Heart left ventricle (tissue), 16 donors: ENCODE measurements at regions not wholly inside any gene's neighbourhood (a gene's known extent, or its start where the extent isn't known, plus 50 kb on each side); places are given as distances from the start of the nearest gene placed in this dataset.
A peak's percentile ranks its signal among the peaks of the same experiment; 100 is the strongest.

ENCODE experiments used
- ATAC-seq, 4 donors: fragments of 200-7000 bp; cut with Tn5 transposase; one replicate each; pipeline ENCODE4 v1.9.1; 2020 to 2022; ENCODE audit warnings: moderate library complexity in 4 of 4, mild to moderate bottlenecking in 3 of 4, moderate number of reproducible peaks in 1 of 4
- DNase-seq, 5 donors: peaks; one replicate each; pipeline ENCODE4 v3.0.0-alpha.2; 2020
- H3K27ac ChIP-seq, 12 donors: fragments of 200-600 bp; sonication (generic) in 4 of 12; one replicate each; pipeline versions ENCODE4 v1.5.0 to v1.8.0; 2016 to 2022; ENCODE audit warnings: mild to moderate bottlenecking in 2 of 12
- H3K27me3 ChIP-seq, 9 donors: fragments of 200-600 bp; sonication (generic) in 2 of 9; one replicate each; pipeline versions ENCODE4 v1.5.1 to v1.8.0; 2016 to 2022; ENCODE audit warnings: mild to moderate bottlenecking in 3 of 9
- H3K36me3 ChIP-seq, 9 donors: fragments of 200-600 bp; sonication (generic) in 2 of 9; one replicate each; pipeline versions ENCODE4 v1.5.0 to v1.8.0; 2018 to 2022; ENCODE audit warnings: mild to moderate bottlenecking in 2 of 9
- H3K4me1 ChIP-seq, 12 donors: fragments of 200-600 bp; sonication (generic) in 4 of 12; one replicate each; pipeline versions ENCODE4 v1.5.0 to v1.8.0; 2016 to 2022; ENCODE audit warnings: mild to moderate bottlenecking in 3 of 12
- H3K4me3 ChIP-seq, 12 donors: fragments of 200-600 bp; sonication (generic) in 4 of 12; one replicate each; pipeline versions ENCODE4 v1.5.0 to v1.8.0; 2017 to 2022; ENCODE audit warnings: mild to moderate bottlenecking in 9 of 12, moderate library complexity in 4 of 12
- H3K9me3 ChIP-seq, 12 donors: fragments of 200-600 bp; sonication (generic) in 4 of 12; one replicate each; pipeline versions ENCODE4 v1.5.0 to v1.8.0; 2016 to 2022; ENCODE audit warnings: mild to moderate bottlenecking in 1 of 12
- POLR2A ChIP-seq, 2 donors: fragments of 450-650 bp; IDR thresholded peaks; one replicate each; pipeline ENCODE4 v1.6.1; 2017; ENCODE audit warnings: antibody characterized with exemption in 2 of 2, mild to moderate bottlenecking in 2 of 2, moderate library complexity in 2 of 2
- WGBS, 4 donors: extraction: QIAGEN DNeasy Blood & Tissue Kit in 2 of 4; methylation state at CpG; one replicate each; pipeline versions ENCODE4 v1.1.5 to v1.1.7; 2013 to 2018; 5-methylcytosine and 5-hydroxymethylcytosine counted together
- intact Hi-C, 10 donors: fragments of 100-400 bp; cut with DNase I; formaldehyde crosslinking; loops; one replicate each; pipeline versions ENCODE4 v1.11.1 to v1.14.2; 2022
- TF ChIP-seq, protein P1 (sequence below), 12 donors: fragments of 200-600 bp; sonication (generic) in 4 of 12; IDR thresholded peaks; one replicate each; pipeline versions ENCODE4 v1.5.0 to v1.8.0; 2018 to 2022; ENCODE audit warnings: antibody characterized with exemption in 12 of 12, mild to moderate bottlenecking in 5 of 12
- donor health status: ischemic (EF 13 %, LVEDD 7.1; RV severe dilation, severe dysfunction).
- donor health status: healthy with polysubstance abuse.
- donor health status: DM: no; HTN: yes; CAD: no.
- donor health status: DM: no; HTN: no; CAD: no.
- donor health status: ischemic (EF 25% LVEDD 6.9; RV normal size, moderate dysfunction).
- donor health status: ischemic (EF 25% LVEDD 5.7; RV mildly dilated, moderate dysfunction).
- donor health status: healthy.
- donor health status: DM: yes; HTN: yes; CAD: no.
- donor health status: ischemic (EF 35%, LVEDD 5.7; RV mildly dilated, moderate dysfunction).
- donor health status: nonischemic (EF 11% LVEDD 7.7; RV severe dilation, severe dysfunction).
- donor health status: DM: yes; HTN: yes; CAD: no.
- donor health status: PGD.
- donor health status: ischemic (EF 29% LVEDD 5.4; RV normal size, mild dysfunction).
- donor health status: nonischemic (EF 23%, LVEDD 6.1; RV moderate dilation, normal function).

- Histone ChIP-seq H3K4me1 (peaks cover 0 to 54% (median 38%) of the 10 kb centered on the region in 12 donors), H3K9me3 (no peaks in the 10 kb centered on the region), H3K27me3 (peaks cover 0 to 17% (median 0%) of the 10 kb centered on the region in 9 donors), H3K36me3 (no peaks in the 10 kb centered on the region), H3K4me3 (no peak overlapping the region), H3K27ac (peak overlapping the region in 1 of 12 donors; percentile 5)
- no peak for TF ChIP-seq POLR2A (IDR thresholded peaks at IDR 0.05)
- TF ChIP-seq, protein P1, sequence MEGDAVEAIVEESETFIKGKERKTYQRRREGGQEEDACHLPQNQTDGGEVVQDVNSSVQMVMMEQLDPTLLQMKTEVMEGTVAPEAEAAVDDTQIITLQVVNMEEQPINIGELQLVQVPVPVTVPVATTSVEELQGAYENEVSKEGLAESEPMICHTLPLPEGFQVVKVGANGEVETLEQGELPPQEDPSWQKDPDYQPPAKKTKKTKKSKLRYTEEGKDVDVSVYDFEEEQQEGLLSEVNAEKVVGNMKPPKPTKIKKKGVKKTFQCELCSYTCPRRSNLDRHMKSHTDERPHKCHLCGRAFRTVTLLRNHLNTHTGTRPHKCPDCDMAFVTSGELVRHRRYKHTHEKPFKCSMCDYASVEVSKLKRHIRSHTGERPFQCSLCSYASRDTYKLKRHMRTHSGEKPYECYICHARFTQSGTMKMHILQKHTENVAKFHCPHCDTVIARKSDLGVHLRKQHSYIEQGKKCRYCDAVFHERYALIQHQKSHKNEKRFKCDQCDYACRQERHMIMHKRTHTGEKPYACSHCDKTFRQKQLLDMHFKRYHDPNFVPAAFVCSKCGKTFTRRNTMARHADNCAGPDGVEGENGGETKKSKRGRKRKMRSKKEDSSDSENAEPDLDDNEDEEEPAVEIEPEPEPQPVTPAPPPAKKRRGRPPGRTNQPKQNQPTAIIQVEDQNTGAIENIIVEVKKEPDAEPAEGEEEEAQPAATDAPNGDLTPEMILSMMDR (IDR thresholded peaks at IDR 0.05) = no peak
- intact Hi-C loops = loop anchor here in 5 of 10 donors (5.0 to 10.0 kb wide), 5 partner anchors 95 to 428 kb away; partner anchors contain the start of genes ARHGAP29 (in 2 of the 5) and GCLM (in 1 of the 5)
- ATAC-seq (no peak), DNase-seq (no peak)
Measured at GRCh38 chr1:94332516-94332915, 85.7 kb upstream of the ABCD3 start.

GRCh38 chr1:94329986-94330385 is 88.2 kb upstream of the ABCD3 start:
- Histone ChIP-seq H3K4me3 (peak overlapping the region in 5 of 12 donors; percentile 5 to 28 (median 13)), H3K27ac (peak overlapping the region in 10 of 12 donors; percentile 38 to 79 (median 76)), H3K27me3 (peaks cover 0 to 18% (median 0%) of the 10 kb centered on the region in 9 donors), H3K4me1 (peaks cover 6 to 72% (median 52%) of the 10 kb centered on the region in 12 donors), H3K9me3 (no peaks in the 10 kb centered on the region), H3K36me3 (no peaks in the 10 kb centered on the region)
- ATAC-seq (peak in 3 of 4 donors; percentile 6 to 46 (median 40)), DNase-seq (peak in 1 of 5 donors; percentile 22)
- TF ChIP-seq, protein P1 (IDR thresholded peaks at IDR 0.05) = peak in 11 of 12 donors; percentile 23 to 70 (median 54)
- no peak for TF ChIP-seq POLR2A (IDR thresholded peaks at IDR 0.05)
- WGBS, 4 donors = 32 to 46% (median 43%) methylated on average over 3 of the region's 3 CpGs
- intact Hi-C loops = loop anchor here in 9 of 10 donors (1.0 to 10.0 kb wide), 10 partner anchors 83 to 425 kb away; partner anchors contain the start of genes ARHGAP29 (in 4 of the 9) and GCLM (in 1 of the 9)

GRCh38 chr1:94329276-94329675 is 88.9 kb upstream of the ABCD3 start:
- H3K36me3 ChIP-seq = no peaks in the 10 kb centered on the region
- peaks cover 0 to 18% (median 0%) of the 10 kb centered on the region in 9 donors for H3K27me3 ChIP-seq
- peak overlapping the region in 10 of 12 donors; percentile 20 to 79 (median 76) for H3K27ac ChIP-seq
- H3K4me3 ChIP-seq = peak overlapping the region in 1 of 12 donors; percentile 13
- intact Hi-C loops = loop anchor here in 8 of 10 donors (2.0 to 5.0 kb wide), 4 partner anchors 82 to 92 kb away; partner anchors contain the start of gene ARHGAP29 (in 2 of the 8)
- ATAC-seq = no peak
- DNase-seq = no peak
- H3K4me1 ChIP-seq = peaks cover 6 to 72% (median 50%) of the 10 kb centered on the region in 12 donors
- no peak for TF ChIP-seq POLR2A (IDR thresholded peaks at IDR 0.05)
- TF ChIP-seq, protein P1 (IDR thresholded peaks at IDR 0.05) = no peak
- H3K9me3 ChIP-seq = no peaks in the 10 kb centered on the region
- WGBS, 4 donors = 70 to 88% (median 76%) methylated on average over 4 of the region's 4 CpGs

- peak overlapping the region in 5 of 12 donors; percentile 4 to 17 (median 6) for H3K4me3 ChIP-seq
- peak; percentile 23 to 69 (median 55) for ATAC-seq
- WGBS, 4 donors = 25 to 30% (median 28%) methylated on average over 18 of the region's 18 CpGs
- no peaks in the 10 kb centered on the region for H3K9me3 ChIP-seq
- H3K4me1 ChIP-seq = peaks cover 6 to 85% (median 54%) of the 10 kb centered on the region in 12 donors
- TF ChIP-seq, protein P1 (IDR thresholded peaks at IDR 0.05) = no peak
- no peak for TF ChIP-seq POLR2A (IDR thresholded peaks at IDR 0.05)
- H3K27me3 ChIP-seq = peaks cover 0 to 18% (median 0%) of the 10 kb centered on the region in 9 donors
- peak overlapping the region; percentile 35 to 81 (median 76) for H3K27ac ChIP-seq
- H3K36me3 ChIP-seq = no peaks in the 10 kb centered on the region
- peak; percentile 74 to 80 (median 78) for DNase-seq
- intact Hi-C loops = loop anchor here in 8 of 10 donors (2.0 to 5.0 kb wide), 5 partner anchors 28 to 90 kb away; partner anchors contain the start of gene ARHGAP29 (in 2 of the 8)
Measured at GRCh38 chr1:94327001-94327690, 89.8 kb upstream of the ARHGAP29 start.
